Lung (tissue), 11 donors: ENCODE measurements at regions not wholly inside any gene's neighbourhood (a gene's known extent, or its start where the extent isn't known, plus 50 kb on each side); places are given as distances from the start of the nearest gene placed in this dataset.

Experiments used
- ATAC-seq: fragments of 200-7000 bp; cut with Tn5 transposase; one replicate; pipeline ENCODE4 v1.9.1; 2020; ENCODE audit warnings: moderate number of reproducible peaks; ENCODE audit not compliant: insufficient read depth, low FRiP score
- DNase-seq, 3 donors: peaks; one replicate each; pipeline ENCODE4 v3.0.0-alpha.2; 2013 to 2017
- H3K27ac ChIP-seq, 2 donors: one replicate each; pipeline ENCODE4 v1.5.1; 2013; ENCODE audit warnings: mild to moderate bottlenecking in 2 of 2, moderate library complexity in 2 of 2, control low read depth in 1 of 2, inconsistent platforms in 1 of 2, low read depth in 1 of 2, low read length in 1 of 2
- H3K27me3 ChIP-seq, 3 donors: one replicate each; pipeline ENCODE4 v1.5.1; 2013; ENCODE audit warnings: low read length in 2 of 3; ENCODE audit not compliant: control insufficient read depth in 3 of 3, insufficient read depth in 3 of 3
- H3K36me3 ChIP-seq, 4 donors: one replicate each; pipeline ENCODE4 v1.5.1; 2013; ENCODE audit warnings: low read length in 4 of 4, mild to moderate bottlenecking in 1 of 4, moderate library complexity in 1 of 4; ENCODE audit not compliant: control insufficient read depth in 4 of 4, insufficient read depth in 4 of 4
- H3K4me1 ChIP-seq, 5 donors: one replicate each; pipeline ENCODE4 v1.5.1; 2013; ENCODE audit warnings: low read length in 5 of 5, mild to moderate bottlenecking in 2 of 5, moderate library complexity in 1 of 5; ENCODE audit not compliant: control insufficient read depth in 5 of 5, insufficient read depth in 5 of 5
- H3K4me3 ChIP-seq: one replicate; pipeline ENCODE4 v1.5.1; 2013; ENCODE audit warnings: mild to moderate bottlenecking, control low read depth, moderate library complexity
- H3K9ac ChIP-seq, 2 donors: one replicate each; pipeline ENCODE4 v1.5.1; 2013; ENCODE audit warnings: low read length in 2 of 2, control low read depth in 1 of 2; ENCODE audit not compliant: insufficient read depth in 1 of 2
- H3K9me3 ChIP-seq, 4 donors: one replicate each; pipeline ENCODE4 v1.5.1; 2013; ENCODE audit warnings: low read length in 3 of 4, mild to moderate bottlenecking in 1 of 4, moderate library complexity in 1 of 4; ENCODE audit not compliant: control insufficient read depth in 4 of 4, insufficient read depth in 3 of 4
- WGBS, 2 donors: extraction: QIAGEN DNeasy Blood & Tissue Kit; methylation state at CpG; one replicate each; pipeline ENCODE4 v1.1.7; 2013; 5-methylcytosine and 5-hydroxymethylcytosine counted together
- TF ChIP-seq, protein P1 (sequence below): IDR thresholded peaks from 2 replicates; pipeline ENCODE4 v1.5.1; 2012; ENCODE audit warnings: mild to moderate bottlenecking; ENCODE audit errors: control extremely low read depth, extremely low read depth
- donor health status: control.
- donor health status: control.
- donor health status: Bipolar disorder and iron deficiency.
- donor health status: healthy.
- donor health status: DM: yes; HTN: yes; CAD: no.

DNA sequence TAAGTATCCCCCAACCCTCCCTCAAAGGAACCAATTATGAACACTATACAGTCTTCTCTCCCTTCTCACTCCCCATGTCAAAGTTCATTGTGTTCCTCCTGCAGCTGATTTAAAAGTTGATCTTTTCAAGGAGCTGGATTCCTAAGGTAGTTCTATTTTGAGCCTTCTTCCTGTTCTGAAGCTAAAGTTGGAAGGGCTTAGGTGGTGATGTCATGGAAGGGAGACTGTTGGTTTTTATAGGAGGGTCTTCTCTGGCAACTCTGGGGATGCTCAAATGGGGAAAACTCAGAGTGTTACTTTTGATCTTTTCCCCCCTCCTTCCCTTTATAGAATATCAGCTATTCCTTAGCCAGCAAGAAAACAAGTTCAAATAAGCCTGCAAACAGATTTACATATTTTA lies 83.0 kb upstream of the AK4 start:
- no peak for DNase-seq
- no peak for ATAC-seq

GRCh38 chr1:65065524-65066418 lies 82.2 kb upstream of the AK4 start:
- Histone ChIP-seq H3K9me3 (no peaks in the 10 kb centered on the region), H3K27ac (peak overlapping the region; percentile 96 to 100), H3K27me3 (peaks cover 0 to 27% (median 0%) of the 10 kb centered on the region in 3 donors), H3K4me3 (peak overlapping the region; percentile 64), H3K4me1 (peaks cover 0 to 19% (median 2%) of the 10 kb centered on the region in 5 donors), H3K9ac (no peak overlapping the region), H3K36me3 (peaks cover 0 to 4% (median 0%) of the 10 kb centered on the region in 4 donors)
- no peak for ATAC-seq
- TF ChIP-seq, protein P1, sequence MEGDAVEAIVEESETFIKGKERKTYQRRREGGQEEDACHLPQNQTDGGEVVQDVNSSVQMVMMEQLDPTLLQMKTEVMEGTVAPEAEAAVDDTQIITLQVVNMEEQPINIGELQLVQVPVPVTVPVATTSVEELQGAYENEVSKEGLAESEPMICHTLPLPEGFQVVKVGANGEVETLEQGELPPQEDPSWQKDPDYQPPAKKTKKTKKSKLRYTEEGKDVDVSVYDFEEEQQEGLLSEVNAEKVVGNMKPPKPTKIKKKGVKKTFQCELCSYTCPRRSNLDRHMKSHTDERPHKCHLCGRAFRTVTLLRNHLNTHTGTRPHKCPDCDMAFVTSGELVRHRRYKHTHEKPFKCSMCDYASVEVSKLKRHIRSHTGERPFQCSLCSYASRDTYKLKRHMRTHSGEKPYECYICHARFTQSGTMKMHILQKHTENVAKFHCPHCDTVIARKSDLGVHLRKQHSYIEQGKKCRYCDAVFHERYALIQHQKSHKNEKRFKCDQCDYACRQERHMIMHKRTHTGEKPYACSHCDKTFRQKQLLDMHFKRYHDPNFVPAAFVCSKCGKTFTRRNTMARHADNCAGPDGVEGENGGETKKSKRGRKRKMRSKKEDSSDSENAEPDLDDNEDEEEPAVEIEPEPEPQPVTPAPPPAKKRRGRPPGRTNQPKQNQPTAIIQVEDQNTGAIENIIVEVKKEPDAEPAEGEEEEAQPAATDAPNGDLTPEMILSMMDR: no peak
- WGBS, 2 donors: 12 to 23% methylated on average over 16 of the region's 16 CpGs
- DNase-seq: peak in 2 of 3 donors; percentile 35 to 50

More for the DNA sequence above, 83.0 kb upstream of the AK4 start:
- H3K27me3 ChIP-seq: peaks cover 0 to 27% (median 0%) of the 10 kb centered on the region in 3 donors
- H3K4me3 ChIP-seq: no peak overlapping the region
- peaks cover 0 to 4% (median 0%) of the 10 kb centered on the region in 4 donors for H3K36me3 ChIP-seq
- TF ChIP-seq, protein P1: no peak
- peak overlapping the region in 1 of 2 donors; percentile 96 for H3K27ac ChIP-seq
- peaks cover 0 to 19% (median 2%) of the 10 kb centered on the region in 5 donors for H3K4me1 ChIP-seq
- no peak overlapping the region for H3K9ac ChIP-seq
- H3K9me3 ChIP-seq: no peaks in the 10 kb centered on the region

DNA sequence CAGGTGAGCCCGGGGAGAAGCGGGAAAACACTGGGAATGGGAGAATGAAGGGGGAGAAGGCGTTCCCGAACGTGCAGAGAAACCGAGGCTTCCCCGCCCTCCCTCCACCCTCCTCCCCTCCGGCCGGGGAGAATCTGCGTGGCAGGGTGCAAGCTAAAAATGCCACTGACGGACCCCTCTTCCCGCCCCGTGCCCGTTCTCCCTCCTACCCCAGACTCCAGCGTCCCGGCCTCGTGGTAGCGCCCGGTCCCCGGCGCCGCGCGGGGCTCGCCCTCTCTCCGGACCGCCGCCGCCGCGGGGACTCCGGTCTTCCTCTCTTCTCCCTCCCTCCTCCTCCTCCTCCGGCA lies 81.6 kb upstream of the AK4 start:
- DNase-seq: no peak
- Histone ChIP-seq H3K9me3 (no peaks in the 10 kb centered on the region), H3K36me3 (peaks cover 0 to 4% (median 0%) of the 10 kb centered on the region in 4 donors), H3K4me1 (peaks cover 0 to 19% (median 2%) of the 10 kb centered on the region in 5 donors), H3K27me3 (peaks cover 0 to 24% (median 0%) of the 10 kb centered on the region in 3 donors), H3K4me3 (peak overlapping the region; percentile 64), H3K27ac (peak overlapping the region; percentile 96 to 100), H3K9ac (no peak overlapping the region)
- peak; percentile 9 for ATAC-seq
- TF ChIP-seq, protein P1: no peak
- WGBS, 2 donors: 1% methylated on average over 30 to 33 of the region's 33 CpGs
